HG02884 (cell line): ENCODE measurements at regions not wholly inside any gene's neighbourhood (a gene's known extent, or its start where the extent isn't known, plus 50 kb on each side); places are given as distances from the start of the nearest gene placed in this dataset.
"Not testable (repeated sequence)": the region's sequence is repeated elsewhere in the genome, so short reads cannot be mapped to it uniquely, and the experiment has no call there.

Experiments used
- ATAC-seq: cut with Tn5 transposase; IDR thresholded peaks from one replicate; pipeline ENCODE4 v1.9.1; 2021; ENCODE audit warnings: mild to moderate bottlenecking, moderate library complexity; ENCODE audit not compliant: unreplicated experiment

- ATAC-seq: no peak
These were observed 90.6 kb upstream of the CIBAR2 start for GRCh38 chr16:85202631-85203461.

GRCh38 chr16:85203462-85203813 is 91.2 kb upstream of the CIBAR2 start:
- no peak for ATAC-seq

DNA sequence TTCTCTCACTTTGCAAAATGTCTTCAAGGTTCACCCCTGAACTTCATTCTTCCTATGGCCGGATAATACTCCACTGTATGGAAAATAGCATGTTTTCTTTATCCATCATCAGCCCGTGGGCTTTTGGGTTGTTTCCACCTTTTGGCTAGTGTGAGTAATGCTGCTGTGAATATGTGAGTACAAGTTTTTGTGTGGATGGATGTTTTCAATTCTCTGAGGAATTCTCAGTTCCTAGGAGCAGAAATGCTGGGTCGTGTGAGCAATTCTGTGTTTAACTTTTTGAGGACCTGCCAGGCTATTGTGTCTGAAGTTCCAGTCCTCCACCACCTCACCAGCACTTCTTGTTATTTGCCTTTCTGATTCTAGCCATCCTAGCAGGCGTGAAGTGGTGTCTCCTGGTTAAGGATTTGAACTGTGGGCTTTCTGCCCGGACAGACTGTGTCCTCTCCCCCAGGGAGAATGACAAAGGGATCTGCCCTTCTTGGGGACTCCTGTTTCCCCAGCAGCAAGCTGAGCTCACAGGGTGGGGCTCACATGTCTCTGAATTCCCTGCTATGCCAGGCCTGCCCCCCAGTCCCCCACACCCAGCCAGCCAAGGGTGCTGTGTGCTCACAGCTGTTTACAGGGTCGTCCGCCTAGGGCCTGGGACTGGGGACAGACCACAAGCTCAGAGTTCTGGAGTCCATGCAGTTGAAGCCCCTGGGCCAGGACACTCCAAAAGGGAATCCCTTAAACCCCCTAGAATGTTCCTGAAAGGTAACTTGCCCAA is 92.2 kb upstream of the CIBAR2 start:
- ATAC-seq: no peak

- ATAC-seq: not testable (repeated sequence)
These were observed 93.0 kb upstream of the CIBAR2 start for GRCh38 chr16:85205257-85205656.

- no peak for ATAC-seq
These were observed 93.6 kb upstream of the CIBAR2 start for GRCh38 chr16:85205747-85206471.

GRCh38 chr16:85206472-85207356 is 94.4 kb upstream of the CIBAR2 start:
- no peak for ATAC-seq

DNA sequence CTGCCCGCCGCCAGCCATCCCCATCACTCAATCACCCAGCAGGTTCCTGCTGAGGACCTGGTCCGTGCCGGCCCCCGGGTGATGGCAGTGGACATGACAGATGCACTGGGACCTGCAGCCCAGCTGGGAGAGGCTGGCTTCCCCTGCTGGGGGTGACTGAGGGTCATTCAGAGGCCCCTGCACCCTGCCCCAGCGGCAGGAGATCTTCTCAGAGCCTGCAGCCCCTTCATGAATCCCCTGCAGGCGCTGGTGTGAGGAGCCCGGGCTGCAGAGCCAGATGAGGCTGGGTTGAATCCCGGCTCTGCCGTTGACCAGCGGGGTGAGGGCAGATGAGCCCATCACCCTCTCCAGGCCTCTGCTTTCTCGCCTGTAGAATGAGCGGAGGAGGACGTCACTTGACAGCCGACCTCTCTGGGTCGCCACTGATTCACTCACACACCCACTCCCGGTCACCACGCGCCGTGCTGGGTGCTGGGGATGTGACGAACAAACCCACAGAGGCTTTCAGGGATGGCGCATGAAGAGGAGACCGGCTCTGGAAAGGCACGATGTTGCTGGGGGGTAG is 95.2 kb upstream of the CIBAR2 start:
- no peak for ATAC-seq

DNA sequence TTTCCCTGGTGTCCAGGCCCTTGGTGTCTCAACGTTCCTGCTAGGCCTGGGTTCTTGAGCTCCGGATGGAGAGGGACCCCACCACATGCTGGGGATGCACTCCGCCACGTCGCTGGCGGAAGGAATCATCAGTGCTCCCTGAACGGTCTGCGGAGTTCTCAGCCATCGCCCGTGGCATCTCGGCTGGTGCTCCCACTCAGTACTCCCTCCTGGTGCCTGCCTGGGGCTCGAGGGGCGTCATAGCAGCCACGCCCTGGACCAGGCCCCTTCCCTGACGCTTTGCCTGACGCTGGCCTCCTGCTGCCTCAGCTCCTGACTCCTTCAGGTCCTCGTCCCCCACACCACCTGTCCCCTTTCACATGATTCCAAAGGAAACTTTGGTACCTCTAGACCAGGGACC is 95.9 kb upstream of the CIBAR2 start:
- no peak for ATAC-seq

GRCh38 chr16:85208643-85209520 is 96.6 kb upstream of the CIBAR2 start:
- no peak for ATAC-seq

GRCh38 chr16:85209526-85210121 is 97.4 kb upstream of the CIBAR2 start:
- ATAC-seq: no peak

DNA sequence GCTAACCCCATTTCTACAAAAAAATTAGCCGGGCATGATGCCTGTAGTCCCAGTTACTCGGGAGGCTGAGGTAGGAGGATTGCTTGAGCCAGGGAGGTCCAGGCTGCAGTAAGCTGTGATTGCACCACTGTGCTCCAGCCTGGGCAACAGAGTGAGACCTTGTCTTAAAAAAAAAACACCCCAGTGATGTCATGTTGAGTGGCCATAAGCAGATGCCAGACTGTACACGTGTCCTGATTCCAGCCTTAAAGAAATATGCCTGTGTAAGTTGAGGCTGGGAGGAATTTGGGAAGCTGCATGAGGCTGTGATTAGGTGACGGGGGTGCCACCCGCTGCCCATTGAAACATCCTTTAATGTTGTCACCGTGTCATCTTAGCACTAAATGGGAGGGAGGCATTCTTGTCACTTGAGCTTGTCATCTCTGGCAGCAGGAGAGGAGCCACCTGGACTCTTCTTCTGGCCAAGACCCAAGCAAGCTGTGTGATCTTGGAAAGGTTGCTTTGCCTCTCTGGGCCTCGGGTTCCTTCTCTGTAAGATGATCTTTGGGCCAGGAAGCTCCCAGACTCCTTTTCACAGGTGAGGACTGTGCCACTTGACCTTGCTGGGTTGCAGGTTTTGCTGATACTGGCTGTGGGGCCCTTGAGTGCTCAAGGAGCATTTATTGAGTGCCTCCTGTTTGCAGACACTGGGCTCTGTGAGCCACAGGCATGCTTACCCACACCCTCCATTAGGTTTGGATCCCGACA is 98.3 kb upstream of the CIBAR2 start:
- no peak for ATAC-seq

- no peak for ATAC-seq
These were observed 99.1 kb upstream of the CIBAR2 start for GRCh38 chr16:85211271-85211801.

- ATAC-seq: no peak
These were observed 101.8 kb upstream of the CIBAR2 start for GRCh38 chr16:85213926-85214675.

DNA sequence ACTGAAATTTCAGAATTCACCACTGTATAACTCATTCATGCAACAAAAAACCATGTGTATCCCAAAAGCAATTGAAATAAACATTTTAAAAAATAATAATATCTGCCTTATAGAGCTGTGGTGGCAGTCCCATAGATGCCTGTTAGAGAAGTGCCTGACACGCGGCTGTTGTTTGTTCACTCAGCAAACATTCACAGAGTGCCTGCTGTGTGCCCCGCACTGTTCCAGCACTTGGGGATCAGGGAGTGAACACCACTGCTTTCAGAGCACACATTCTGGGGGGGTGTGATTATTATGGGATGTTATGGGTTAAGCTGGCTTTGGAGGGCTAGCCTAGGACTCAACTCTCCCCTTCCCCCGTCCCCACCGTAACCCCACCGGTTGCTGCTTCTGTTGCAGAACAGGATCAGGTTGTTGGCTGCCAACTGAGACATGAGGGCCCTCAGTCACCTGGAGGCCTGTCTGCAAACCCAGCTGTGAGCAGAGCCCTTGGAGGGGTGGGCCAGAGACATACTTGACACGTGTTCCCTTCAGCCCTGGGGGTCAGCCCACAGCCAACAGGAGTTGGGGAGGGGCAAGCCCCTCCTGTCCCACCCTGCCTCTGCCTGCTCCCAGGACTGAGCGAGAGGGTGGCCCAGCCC is 103.3 kb upstream of the CIBAR2 start:
- ATAC-seq: no peak

DNA sequence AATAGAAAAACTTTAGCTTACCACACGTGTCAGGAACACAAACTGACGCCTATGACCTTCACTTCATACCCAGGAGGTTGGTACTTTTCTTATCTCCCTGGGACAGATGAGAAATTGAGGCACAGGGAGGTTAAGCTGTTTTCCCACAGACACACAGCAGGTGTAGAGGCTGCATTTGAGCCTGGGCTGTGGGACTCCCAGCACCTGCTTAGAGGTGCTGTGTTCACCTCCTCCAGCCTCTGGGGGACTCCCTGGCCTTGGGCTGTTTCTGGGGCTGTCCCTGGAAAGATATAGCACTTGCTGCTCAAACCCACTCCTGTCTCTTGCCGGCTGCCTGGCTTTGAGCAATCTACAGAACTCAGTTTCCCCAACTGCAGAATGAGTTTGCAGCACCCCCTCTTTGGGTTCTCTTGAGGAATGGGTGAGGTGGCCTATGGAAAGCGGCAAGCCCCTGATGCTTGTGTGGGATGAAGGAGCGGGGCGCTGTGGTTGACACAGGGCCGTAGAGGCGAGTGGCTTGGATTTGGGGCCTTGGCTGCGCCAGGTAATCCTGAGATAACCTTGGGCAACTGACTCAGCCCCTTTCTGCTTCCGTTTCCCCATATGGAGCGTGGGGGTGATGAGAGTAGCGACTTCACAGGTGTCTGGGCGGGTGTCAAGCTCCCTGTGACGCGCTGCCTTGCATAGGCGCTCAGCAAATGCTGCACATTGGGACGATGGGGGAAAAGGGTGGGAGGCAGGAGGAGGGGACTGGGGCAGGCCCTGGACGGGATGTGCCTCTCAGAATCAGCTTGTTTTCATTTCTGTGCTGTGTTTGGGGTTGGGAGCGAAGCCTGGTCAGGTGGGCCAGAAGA is 104.5 kb upstream of the CIBAR2 start:
- no peak for ATAC-seq
